Heart right ventricle (tissue), 16 donors: ENCODE measurements at regions not wholly inside any gene's neighbourhood (a gene's known extent, or its start where the extent isn't known, plus 50 kb on each side); places are given as distances from the start of the nearest gene placed in this dataset.

Source experiments
- ATAC-seq, 8 donors: fragments of 200-7000 bp; cut with Tn5 transposase; one replicate each; pipeline ENCODE4 v1.9.1; 2020; ENCODE audit warnings: mild to moderate bottlenecking in 8 of 8, moderate library complexity in 8 of 8, moderate number of reproducible peaks in 1 of 8
- DNase-seq, 2 donors: peaks; one replicate each; pipeline ENCODE4 v3.0.0-alpha.2; 2020
- H3K27ac ChIP-seq, 10 donors: fragments of 200-600 bp; sonication (generic) in 2 of 10; one replicate each; pipeline versions ENCODE4 v1.5.0 to v1.8.0; 2020 to 2022; ENCODE audit warnings: mild to moderate bottlenecking in 3 of 10
- H3K27me3 ChIP-seq, 7 donors: fragments of 200-600 bp; one replicate each; pipeline ENCODE4 v1.8.0; 2021 to 2022; ENCODE audit warnings: mild to moderate bottlenecking in 2 of 7
- H3K36me3 ChIP-seq, 9 donors: fragments of 200-600 bp; sonication (generic) in 1 of 9; one replicate each; pipeline versions ENCODE4 v1.5.0 to v1.8.0; 2020 to 2022; ENCODE audit warnings: mild to moderate bottlenecking in 2 of 9
- H3K4me1 ChIP-seq, 9 donors: fragments of 200-600 bp; sonication (generic) in 1 of 9; one replicate each; pipeline versions ENCODE4 v1.5.0 to v1.8.0; 2020 to 2022; ENCODE audit warnings: mild to moderate bottlenecking in 4 of 9
- H3K4me3 ChIP-seq, 10 donors: fragments of 200-600 bp; sonication (generic) in 2 of 10; one replicate each; pipeline versions ENCODE4 v1.5.0 to v1.8.0; 2020 to 2022; ENCODE audit warnings: mild to moderate bottlenecking in 7 of 10, moderate library complexity in 2 of 10
- H3K9me3 ChIP-seq, 11 donors: fragments of 200-600 bp in 10 of 11; sonication (generic) in 2 of 11; one replicate each; pipeline versions ENCODE4 v1.5.0 to v1.8.0; 2013 to 2022; ENCODE audit warnings: mild to moderate bottlenecking in 2 of 11, control low read depth in 1 of 11, moderate library complexity in 1 of 11
- WGBS, 2 donors: extraction: QIAGEN DNeasy Blood & Tissue Kit; methylation state at CpG; one replicate each; pipeline ENCODE4 v1.1.7; 2013; ENCODE audit warnings: inconsistent platforms in 1 of 2; 5-methylcytosine and 5-hydroxymethylcytosine counted together
- intact Hi-C, 10 donors: fragments of 100-400 bp; cut with DNase I; formaldehyde crosslinking; loops; one replicate each; pipeline versions ENCODE4 v1.11.1 to v1.14.2; 2022
- TF ChIP-seq, protein P1 (sequence below), 9 donors: fragments of 200-600 bp; sonication (generic) in 2 of 9; IDR thresholded peaks; one replicate each; pipeline versions ENCODE4 v1.5.0 to v1.8.0; 2021 to 2022; ENCODE audit warnings: antibody characterized with exemption in 9 of 9, mild to moderate bottlenecking in 5 of 9, moderate library complexity in 1 of 9
- donor health status: Arrhythmogenic right ventricular cardiomyopathy.
- donor health status: ischemic (EF 13 %, LVEDD 7.1; RV severe dilation, severe dysfunction).
- donor health status: healthy with polysubstance abuse.
- donor health status: DM: no; HTN: yes; CAD: no.
- donor health status: DM: no; HTN: no; CAD: no.
- donor health status: ischemic (EF 25% LVEDD 6.9; RV normal size, moderate dysfunction).
- donor health status: ischemic (EF 25% LVEDD 5.7; RV mildly dilated, moderate dysfunction).
- donor health status: healthy.
- donor health status: DM: yes; HTN: yes; CAD: no.
- donor health status: Ischemic cardiomyopathy.
- donor health status: ischemic (EF 35%, LVEDD 5.7; RV mildly dilated, moderate dysfunction).
- donor health status: nonischemic (EF 11% LVEDD 7.7; RV severe dilation, severe dysfunction).
- donor health status: DM: yes; HTN: yes; CAD: no.
- donor health status: PGD.
- donor health status: ischemic (EF 29% LVEDD 5.4; RV normal size, mild dysfunction).
- donor health status: nonischemic (EF 23%, LVEDD 6.1; RV moderate dilation, normal function).

DNA sequence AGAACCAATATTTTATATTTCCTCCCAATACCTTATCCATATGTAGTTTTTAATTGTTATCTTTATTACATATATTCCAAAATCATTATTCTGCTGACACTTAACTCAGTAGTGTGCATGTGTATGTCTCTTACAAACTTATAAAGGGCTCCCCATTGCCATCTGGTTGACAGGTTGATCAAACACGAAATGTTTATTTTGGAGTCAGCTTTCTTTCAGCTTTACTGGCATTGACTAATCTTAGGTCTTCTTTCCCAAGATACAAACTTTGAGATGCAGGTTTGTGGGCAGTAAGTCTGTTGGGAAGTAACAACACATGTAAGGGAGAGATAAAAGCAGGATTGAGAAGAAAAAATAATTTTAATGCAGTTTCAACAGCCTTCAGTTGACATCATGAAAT, 716.0 kb upstream of the CHD1 start:
- Histone ChIP-seq H3K4me3 (no peak overlapping the region), H3K9me3 (peaks cover 0 to 9% (median 0%) of the 10 kb centered on the region in 11 donors), H3K27ac (no peak overlapping the region), H3K27me3 (no peaks in the 10 kb centered on the region), H3K36me3 (no peaks in the 10 kb centered on the region), H3K4me1 (no peaks in the 10 kb centered on the region)
- TF ChIP-seq, protein P1, sequence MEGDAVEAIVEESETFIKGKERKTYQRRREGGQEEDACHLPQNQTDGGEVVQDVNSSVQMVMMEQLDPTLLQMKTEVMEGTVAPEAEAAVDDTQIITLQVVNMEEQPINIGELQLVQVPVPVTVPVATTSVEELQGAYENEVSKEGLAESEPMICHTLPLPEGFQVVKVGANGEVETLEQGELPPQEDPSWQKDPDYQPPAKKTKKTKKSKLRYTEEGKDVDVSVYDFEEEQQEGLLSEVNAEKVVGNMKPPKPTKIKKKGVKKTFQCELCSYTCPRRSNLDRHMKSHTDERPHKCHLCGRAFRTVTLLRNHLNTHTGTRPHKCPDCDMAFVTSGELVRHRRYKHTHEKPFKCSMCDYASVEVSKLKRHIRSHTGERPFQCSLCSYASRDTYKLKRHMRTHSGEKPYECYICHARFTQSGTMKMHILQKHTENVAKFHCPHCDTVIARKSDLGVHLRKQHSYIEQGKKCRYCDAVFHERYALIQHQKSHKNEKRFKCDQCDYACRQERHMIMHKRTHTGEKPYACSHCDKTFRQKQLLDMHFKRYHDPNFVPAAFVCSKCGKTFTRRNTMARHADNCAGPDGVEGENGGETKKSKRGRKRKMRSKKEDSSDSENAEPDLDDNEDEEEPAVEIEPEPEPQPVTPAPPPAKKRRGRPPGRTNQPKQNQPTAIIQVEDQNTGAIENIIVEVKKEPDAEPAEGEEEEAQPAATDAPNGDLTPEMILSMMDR (IDR thresholded peaks at IDR 0.05) = no peak
- intact Hi-C loops = no loop called here
- no peak for DNase-seq
- WGBS, 2 donors = 73 to 80% methylated on average over 1 of the region's 1 CpG
- ATAC-seq = no peak

DNA sequence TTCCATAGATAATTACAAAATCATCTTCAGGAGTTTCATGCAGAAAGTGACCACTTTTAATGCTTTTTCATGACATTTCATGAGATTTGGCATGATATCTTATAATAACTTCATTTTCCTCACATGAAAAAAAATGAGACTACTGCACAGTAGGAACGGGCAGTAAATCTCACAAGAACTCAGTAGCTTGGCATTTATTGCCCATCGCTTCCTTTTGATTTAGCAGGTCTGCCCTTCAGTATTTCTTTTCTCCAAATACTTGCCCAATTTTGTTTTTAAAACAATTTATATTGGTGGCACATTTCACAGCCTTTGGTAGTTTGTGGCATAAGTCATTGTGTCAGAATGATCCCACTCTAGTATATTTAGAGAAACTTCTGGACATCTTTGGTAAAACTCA, 711.8 kb upstream of the CHD1 start:
- intact Hi-C loops = no loop called here
- Histone ChIP-seq H3K36me3 (no peaks in the 10 kb centered on the region), H3K27ac (no peak overlapping the region), H3K4me3 (no peak overlapping the region), H3K4me1 (no peaks in the 10 kb centered on the region), H3K9me3 (peaks cover 0 to 9% (median 0%) of the 10 kb centered on the region in 11 donors), H3K27me3 (no peaks in the 10 kb centered on the region)
- DNase-seq (no peak), ATAC-seq (no peak)
- TF ChIP-seq, protein P1 (IDR thresholded peaks at IDR 0.05) = no peak
- WGBS, 2 donors = 87 to 90% methylated on average over 2 of the region's 2 CpGs

DNA sequence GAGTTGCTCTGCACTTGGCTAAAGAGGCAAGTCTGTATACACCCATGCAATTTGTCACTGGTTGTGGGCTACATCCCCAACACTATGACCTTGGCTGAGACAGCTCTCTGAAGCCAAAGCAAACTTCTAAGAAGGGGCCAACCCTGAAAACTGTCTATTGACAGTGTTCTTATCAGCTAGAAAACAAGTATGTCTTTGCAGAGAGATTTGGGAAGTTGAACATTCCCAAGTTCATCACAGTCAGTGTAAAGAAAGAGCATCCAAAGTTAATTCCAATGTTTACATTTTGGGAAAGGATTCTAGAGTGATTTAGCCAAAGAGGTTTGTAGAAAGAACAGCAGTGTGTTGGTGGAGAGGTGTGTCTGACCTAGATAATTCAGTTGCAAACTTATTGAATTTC, 711.1 kb upstream of the CHD1 start:
- H3K9me3 ChIP-seq = peaks cover 0 to 9% (median 0%) of the 10 kb centered on the region in 11 donors
- H3K4me3 ChIP-seq = no peak overlapping the region
- DNase-seq (no peak), ATAC-seq (no peak)
- no peak overlapping the region for H3K27ac ChIP-seq
- no peaks in the 10 kb centered on the region for H3K4me1 ChIP-seq
- intact Hi-C loops = no loop called here
- no peaks in the 10 kb centered on the region for H3K27me3 ChIP-seq
- TF ChIP-seq, protein P1 (IDR thresholded peaks at IDR 0.05) = no peak
- H3K36me3 ChIP-seq = no peaks in the 10 kb centered on the region

DNA sequence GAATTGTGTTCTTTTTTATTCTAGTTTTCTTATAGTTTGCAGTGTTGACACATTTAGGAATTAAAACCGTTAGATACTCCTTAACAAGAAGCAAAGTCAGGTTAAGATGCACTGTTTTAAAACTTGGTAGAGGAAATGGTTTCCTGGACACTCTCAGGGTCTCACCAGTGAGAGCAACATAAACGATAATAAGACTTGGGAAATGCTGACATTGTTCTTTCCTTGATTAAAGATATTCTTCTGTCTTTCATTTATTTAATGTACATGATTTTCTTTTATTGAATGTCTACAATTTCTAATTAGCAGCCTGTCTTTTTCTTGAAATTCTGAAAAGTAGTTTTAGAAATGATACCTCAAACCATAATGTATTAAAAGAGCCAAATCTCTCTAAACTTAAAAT, 707.9 kb upstream of the CHD1 start:
- no peak for DNase-seq
- Histone ChIP-seq H3K36me3 (no peaks in the 10 kb centered on the region), H3K4me1 (no peaks in the 10 kb centered on the region), H3K4me3 (no peak overlapping the region), H3K27ac (no peak overlapping the region), H3K27me3 (no peaks in the 10 kb centered on the region), H3K9me3 (peaks cover 0 to 10% (median 0%) of the 10 kb centered on the region in 11 donors)
- no peak for ATAC-seq
- 61 to 64% methylated on average over 2 of the region's 2 CpGs for whole genome bisulfite sequencing, 2 donors
- TF ChIP-seq, protein P1 (IDR thresholded peaks at IDR 0.05) = no peak
- intact Hi-C loops = no loop called here
